Esophagus muscularis mucosa (tissue), 3 donors: ENCODE measurements at regions not wholly inside any gene's neighbourhood (a gene's known extent, or its start where the extent isn't known, plus 50 kb on each side); places are given as distances from the start of the nearest gene placed in this dataset.

ENCODE experiments used
- POLR2A ChIP-seq: fragments of 450-650 bp; IDR thresholded peaks from one replicate; pipeline ENCODE4 v1.6.1; 2017; ENCODE audit warnings: antibody characterized with exemption, moderate library complexity, mild to moderate bottlenecking, low read depth
- TF ChIP-seq, protein P1 (sequence below), 3 experiments: fragments of 200-600 bp in 2 of 3; fragments of 450-650 bp in 1 of 3; sonication (generic) in 2 of 3; IDR thresholded peaks; one replicate each; pipeline ENCODE4 v1.5.1; 2017 to 2019; ENCODE audit warnings: antibody characterized with exemption in 3 of 3, mild to moderate bottlenecking in 2 of 3, moderate library complexity in 1 of 3

DNA sequence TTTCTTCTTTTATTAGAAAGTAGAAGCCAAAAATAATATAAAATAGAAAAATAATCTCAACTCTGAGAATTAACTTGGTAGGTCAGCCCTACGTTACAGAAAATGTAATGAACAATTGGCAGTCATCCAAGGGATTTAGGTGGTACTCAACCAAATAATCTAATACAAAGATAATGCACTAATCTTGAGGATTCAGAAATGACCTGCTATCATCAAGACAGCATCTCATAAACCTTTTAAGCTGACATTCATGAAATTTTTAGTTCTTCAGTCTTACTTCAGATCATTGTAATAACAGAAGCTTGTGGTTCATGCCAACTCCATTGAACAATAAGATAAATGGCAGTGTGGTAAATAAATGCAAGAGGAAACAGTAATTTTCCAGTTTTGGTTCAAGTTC is 1058.0 kb downstream of the MAT2B start:
- TF ChIP-seq, protein P1, sequence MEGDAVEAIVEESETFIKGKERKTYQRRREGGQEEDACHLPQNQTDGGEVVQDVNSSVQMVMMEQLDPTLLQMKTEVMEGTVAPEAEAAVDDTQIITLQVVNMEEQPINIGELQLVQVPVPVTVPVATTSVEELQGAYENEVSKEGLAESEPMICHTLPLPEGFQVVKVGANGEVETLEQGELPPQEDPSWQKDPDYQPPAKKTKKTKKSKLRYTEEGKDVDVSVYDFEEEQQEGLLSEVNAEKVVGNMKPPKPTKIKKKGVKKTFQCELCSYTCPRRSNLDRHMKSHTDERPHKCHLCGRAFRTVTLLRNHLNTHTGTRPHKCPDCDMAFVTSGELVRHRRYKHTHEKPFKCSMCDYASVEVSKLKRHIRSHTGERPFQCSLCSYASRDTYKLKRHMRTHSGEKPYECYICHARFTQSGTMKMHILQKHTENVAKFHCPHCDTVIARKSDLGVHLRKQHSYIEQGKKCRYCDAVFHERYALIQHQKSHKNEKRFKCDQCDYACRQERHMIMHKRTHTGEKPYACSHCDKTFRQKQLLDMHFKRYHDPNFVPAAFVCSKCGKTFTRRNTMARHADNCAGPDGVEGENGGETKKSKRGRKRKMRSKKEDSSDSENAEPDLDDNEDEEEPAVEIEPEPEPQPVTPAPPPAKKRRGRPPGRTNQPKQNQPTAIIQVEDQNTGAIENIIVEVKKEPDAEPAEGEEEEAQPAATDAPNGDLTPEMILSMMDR (IDR thresholded peaks at IDR 0.05), result no peak
- no peak for TF ChIP-seq POLR2A
